ENCODE measurements at regions not wholly inside any gene's neighbourhood (a gene's known extent, or its start where the extent isn't known, plus 50 kb on each side); places are given as distances from the start of the nearest gene placed in this dataset.
"Not testable (repeated sequence)": the region's sequence is repeated elsewhere in the genome, so short reads cannot be mapped to it uniquely, and the experiment has no call there.

GRCh38 chr11:37246092-37246491 is 648.1 kb upstream of the RAG2 start:
- not testable (repeated sequence) for DNase-seq

DNA sequence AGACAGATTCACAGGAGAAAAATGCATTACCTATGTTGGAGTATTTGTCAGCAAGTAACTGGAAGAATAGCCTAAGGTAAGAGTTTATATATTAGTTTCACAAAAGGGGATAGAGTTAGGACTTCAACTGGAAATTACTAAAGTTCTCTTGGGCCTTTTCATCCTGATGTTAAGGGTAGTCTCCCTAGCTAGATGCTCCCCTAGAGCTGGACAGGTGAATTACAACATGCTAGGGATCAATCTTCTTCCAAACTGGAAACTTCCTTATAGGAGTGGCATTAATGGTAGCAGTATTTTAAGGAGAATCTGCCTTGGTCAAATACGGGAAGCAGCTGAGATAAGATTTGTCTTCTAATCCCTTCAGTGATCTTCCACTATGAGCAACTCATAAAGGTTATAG is 632.8 kb upstream of the RAG2 start:
- DNase-seq: no peak

- no peak for DNase-seq
Measured at GRCh38 chr11:37223962-37224361, 625.9 kb upstream of the RAG2 start.

GRCh38 chr11:37203006-37203405 is 605.0 kb upstream of the RAG2 start:
- DNase-seq: peak in 1 of 2 donors; percentile 4

DNA sequence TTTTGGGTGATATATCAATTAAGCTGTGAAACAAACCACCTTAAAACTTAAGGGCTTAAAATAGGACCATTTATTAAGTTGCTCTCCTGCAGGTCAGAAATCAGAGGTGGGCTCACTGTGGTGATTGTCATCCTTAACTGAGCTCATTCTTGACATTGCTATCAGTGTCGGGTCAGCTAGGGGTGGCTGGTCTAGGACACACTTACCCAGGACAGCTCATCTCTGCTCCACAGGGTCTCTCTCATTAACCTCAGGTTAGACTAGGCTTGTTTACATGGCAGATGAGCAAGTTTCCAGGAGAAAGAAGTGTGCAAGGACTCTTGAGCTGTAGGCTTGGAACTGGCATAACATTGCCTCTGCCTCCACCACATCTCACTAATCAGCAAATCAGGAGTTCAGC is 601.0 kb upstream of the RAG2 start:
- no peak for DNase-seq

DNA sequence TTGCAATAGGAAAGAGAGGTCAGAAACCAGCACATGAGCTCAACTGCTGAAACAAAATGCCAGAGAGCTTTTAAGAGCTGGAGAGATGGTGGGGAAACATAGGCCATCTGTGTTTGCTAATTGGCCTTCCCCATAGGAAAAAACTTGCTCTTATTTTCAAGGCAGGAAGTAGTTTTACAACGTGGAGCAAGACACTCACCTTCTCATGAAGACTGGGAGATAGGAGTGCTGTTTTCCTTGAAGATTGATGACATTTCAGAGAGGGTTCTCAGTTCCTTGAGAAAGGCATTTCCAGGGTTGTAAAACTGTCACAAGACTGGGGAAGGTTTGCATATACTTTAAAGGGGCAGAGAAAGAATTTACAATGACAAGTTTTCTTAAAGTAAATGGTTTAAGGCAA is 586.3 kb upstream of the RAG2 start:
- DNase-seq: no peak

DNA sequence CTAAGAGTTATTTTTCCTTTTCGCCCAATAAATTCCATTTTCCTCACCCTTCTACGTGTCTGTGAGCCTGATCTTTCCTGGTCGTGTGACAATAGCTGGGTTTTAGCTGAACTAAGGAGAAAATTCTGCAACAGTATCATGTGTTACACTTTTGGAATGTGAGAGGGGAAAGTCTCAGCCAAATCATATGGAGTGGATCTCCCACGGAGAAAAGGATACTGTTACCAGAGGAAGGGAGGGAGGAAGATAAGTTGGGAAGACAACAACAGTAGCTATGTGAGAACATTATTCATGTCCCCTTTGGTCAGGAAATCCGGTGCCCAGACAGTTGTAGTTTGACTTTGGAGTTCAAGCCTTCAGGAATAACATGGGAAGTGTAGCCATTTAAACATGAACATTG is 584.0 kb upstream of the RAG2 start:
- DNase-seq: no peak

DNA sequence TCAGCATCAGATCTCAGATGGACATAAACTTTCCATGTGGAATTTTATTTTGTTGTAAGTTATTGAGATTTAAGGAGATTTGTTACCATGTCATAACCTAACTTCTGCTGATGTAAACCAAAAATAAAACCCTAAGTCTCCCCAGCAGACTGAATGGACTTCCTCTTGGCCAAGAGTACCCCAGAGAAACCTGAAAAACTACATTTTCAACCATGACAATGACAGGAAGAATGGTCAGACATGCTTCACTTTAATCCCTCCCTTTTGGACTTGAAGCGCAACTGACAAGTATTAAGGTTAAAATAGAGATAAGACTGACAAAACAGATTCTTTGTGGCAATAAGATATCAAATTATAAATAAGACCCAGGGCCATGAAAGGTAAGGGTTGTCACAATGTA is 579.7 kb upstream of the RAG2 start:
- no peak for DNase-seq

GRCh38 chr11:37171451-37171850 is 573.4 kb upstream of the RAG2 start:
- DNase-seq: no peak

- DNase-seq: no peak
Measured at GRCh38 chr11:37170311-37170710, 572.3 kb upstream of the RAG2 start.

DNA sequence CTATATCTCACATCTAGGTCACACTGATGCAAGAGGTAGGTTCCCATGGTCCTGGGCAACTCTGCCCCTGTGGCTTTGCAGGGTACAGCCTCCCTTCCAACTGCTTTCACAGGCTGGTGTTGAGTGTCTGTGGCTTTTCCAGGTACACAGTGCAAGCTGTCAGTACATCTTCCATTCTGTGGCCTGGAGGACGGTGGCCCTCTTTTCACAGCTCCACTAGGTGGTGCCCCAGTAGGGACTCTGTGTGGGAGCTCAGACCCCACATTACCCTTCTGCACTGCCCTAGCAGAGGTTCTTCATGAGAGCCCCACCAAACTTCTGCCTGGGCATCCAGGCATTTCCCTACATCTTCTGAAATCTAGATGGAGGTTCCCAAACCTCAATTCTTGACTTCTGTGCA is 547.4 kb upstream of the RAG2 start:
- not testable (repeated sequence) for DNase-seq

- DNase-seq: no peak
Measured at GRCh38 chr11:37142591-37142990, 544.6 kb upstream of the RAG2 start.

- DNase-seq: no peak
Measured at GRCh38 chr11:37141707-37142106, 543.7 kb upstream of the RAG2 start.

- not testable (repeated sequence) for DNase-seq
Measured at GRCh38 chr11:37135606-37136005, 537.6 kb upstream of the RAG2 start.

- no peak for DNase-seq
Measured at GRCh38 chr11:37134637-37135036, 536.6 kb upstream of the RAG2 start.

DNA sequence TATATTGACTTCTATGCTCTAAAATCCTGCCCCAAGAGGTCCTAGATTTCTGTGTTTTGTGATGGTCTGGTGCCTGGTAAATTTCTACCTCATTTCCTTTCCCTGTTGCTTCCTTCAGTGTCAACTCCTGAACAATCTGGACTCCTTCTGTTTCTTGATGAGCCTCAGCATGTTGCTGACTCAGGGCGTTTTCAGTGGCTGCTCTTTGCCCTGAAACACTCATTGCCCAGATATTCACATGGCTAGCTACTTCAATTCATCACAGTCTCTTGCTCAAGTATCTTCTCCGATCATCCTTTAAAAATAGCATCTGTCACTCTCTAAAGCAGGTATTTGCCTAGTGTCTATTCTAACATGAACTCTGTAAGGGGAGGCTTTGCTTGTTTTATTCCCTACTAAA is 526.3 kb upstream of the RAG2 start:
- no peak for DNase-seq

GRCh38 chr11:37115963-37116362 is 517.9 kb upstream of the RAG2 start:
- DNase-seq: no peak

DNA sequence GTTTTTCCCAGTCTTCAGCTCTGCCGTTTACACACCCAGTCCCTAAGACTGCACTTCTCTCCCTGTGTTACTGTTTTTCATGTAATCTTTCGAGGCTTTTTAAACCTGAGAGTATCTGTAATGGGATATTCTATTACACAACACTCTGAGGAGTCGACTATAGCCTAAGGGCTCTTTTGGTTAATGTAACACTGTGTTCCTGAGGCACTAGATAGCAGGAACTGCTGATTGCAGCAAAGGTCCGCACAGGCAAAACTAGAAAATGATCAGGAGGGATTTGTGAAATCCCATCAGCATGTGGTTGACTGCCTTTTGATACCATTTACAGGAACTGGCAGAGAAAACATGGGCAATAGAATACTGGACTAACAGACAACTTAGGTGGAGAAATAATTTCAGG is 512.3 kb upstream of the RAG2 start:
- DNase-seq: no peak

- no peak for DNase-seq
Measured at GRCh38 chr11:37109286-37109585, 511.2 kb upstream of the RAG2 start.

- no peak for DNase-seq
Measured at GRCh38 chr11:37108436-37109285, 510.6 kb upstream of the RAG2 start.

GRCh38 chr11:37107831-37108230 is 509.8 kb upstream of the RAG2 start:
- no peak for DNase-seq

GRCh38 chr11:37107415-37107814 is 509.4 kb upstream of the RAG2 start:
- DNase-seq: no peak

DNA sequence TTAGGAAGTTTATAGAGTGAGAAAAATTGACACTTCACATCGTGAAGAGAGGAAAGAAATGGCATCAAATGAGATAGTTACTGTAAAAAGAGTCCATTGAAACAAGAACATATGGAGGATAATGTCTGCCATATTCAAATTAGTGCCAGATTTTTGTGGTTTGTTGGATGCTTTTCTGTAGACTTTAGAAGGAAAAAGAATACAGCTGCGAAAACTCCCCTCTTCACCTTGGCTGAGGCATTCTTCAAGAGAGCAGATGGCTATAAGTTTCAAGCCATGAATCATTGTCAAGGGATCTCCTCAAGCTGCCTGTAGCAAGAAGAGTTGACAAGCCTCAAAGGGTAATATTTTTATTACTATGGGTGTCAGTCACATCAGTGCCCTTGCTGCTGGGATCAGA is 507.4 kb upstream of the RAG2 start:
- DNase-seq: no peak

DNA sequence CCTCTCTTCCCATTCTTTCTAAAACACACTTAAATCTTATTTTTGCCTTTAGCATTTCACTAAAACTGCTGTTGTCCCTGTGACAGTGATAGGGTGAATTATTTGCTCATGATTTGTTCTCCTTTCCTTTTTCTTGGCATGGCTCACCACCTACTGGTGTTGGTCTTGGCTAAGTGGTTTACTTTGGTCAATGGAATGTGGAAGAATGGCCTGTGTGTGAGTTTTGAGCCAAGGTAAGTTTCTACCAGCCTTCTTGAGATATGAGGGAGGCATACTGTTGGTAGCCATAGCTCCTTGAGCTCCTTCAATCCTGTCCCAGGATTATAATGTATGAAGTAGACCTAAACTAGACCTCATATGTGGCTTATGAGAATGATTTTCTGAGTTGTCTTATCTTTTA is 506.3 kb upstream of the RAG2 start:
- no peak for DNase-seq

DNA sequence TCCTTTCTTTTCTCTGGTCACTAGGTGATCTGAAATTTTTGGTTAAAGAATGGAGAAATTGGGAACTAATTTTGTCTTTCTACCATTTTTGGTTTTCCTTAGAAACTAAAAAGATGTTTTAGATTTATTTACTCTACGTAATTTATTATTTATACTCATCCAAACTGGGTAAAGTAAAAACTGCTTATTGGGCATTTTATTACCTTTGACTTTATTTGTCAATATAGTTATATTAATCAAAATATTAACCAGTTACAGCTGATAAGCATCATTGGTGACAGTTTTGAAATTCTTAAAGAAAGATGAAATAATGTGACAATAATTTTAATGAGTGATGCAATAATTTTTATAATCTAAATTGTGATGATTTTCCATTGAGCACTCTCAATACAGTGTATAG is 502.0 kb upstream of the RAG2 start:
- no peak for DNase-seq
